HepG2 (cell line): ENCODE measurements at regions not wholly inside any gene's neighbourhood (a gene's known extent, or its start where the extent isn't known, plus 50 kb on each side); places are given as distances from the start of the nearest gene placed in this dataset.
A peak's percentile ranks its signal among the peaks of the same experiment; 100 is the strongest.

ENCODE experiments used
- ATAC-seq: fragments of 200-7000 bp; cut with Tn5 transposase; 3 replicates; pipeline ENCODE4 v1.9.1; 2020; ENCODE audit warnings: mild to moderate bottlenecking, moderate library complexity
- BruUV-seq: library from RNA; stranded (reverse); fragments of 400-500 nt; replicated peaks from 2 replicates; lab custom pipeline; 2021; lab: Mats Ljungman, UMichigan
- CTCF ChIA-PET: fragments of 300-600 bp; formaldehyde crosslinking; extraction: SDS; loops from one replicate; lab custom pipeline; 2021; ENCODE audit warnings: low total read pairs, inconsistent platforms, low intra/inter-chr PET ratio; lab: Yijun Ruan, JAX
- POLR2A ChIA-PET: fragments of 350-600 bp; sonication (Branson Sonifier 250); formaldehyde crosslinking; loops from one replicate; lab custom pipeline; 2020; ENCODE audit warnings: antibody characterized with exemption, inconsistent platforms; lab: Yijun Ruan, JAX
- DNase-seq: peaks from one replicate; pipeline ENCODE4 v3.0.0-alpha.2; 2015; ENCODE audit warnings: low spot score
- FAIRE-seq: peaks from 3 replicates; lab custom pipeline; 2011; peaks lifted over from hg19 to GRCh38; lab: Jason Lieb, UNC
- H2AFZ ChIP-seq: one replicate; pipeline ENCODE4 v1.6.1; 2011; ENCODE audit warnings: low read length, inconsistent platforms
- H3K27ac ChIP-seq: fragments of 300-600 bp; 3 replicates; pipeline ENCODE4 v1.8.0; 2011; ENCODE audit warnings: mixed run types, mild to moderate bottlenecking, mixed read lengths, low read length, inconsistent platforms; ENCODE audit not compliant: insufficient read depth; ENCODE audit errors: extremely low read length
- H3K27me3 ChIP-seq, 2 experiments: fragments of 200-600 bp in 1 of 2; 2 replicates in 1 of 2; 3 replicates in 1 of 2; pipeline versions ENCODE4 v1.6.0 to v1.8.0; 2011; ENCODE audit warnings: low read length in 2 of 2, mild to moderate bottlenecking in 2 of 2, moderate library complexity in 2 of 2, inconsistent platforms in 1 of 2; ENCODE audit not compliant: insufficient read depth in 2 of 2, control insufficient read depth in 1 of 2
- H3K36me3 ChIP-seq, 2 experiments: fragments of 200-600 bp in 1 of 2; replicated peaks in 1 of 2; 2 replicates in 1 of 2; 3 replicates in 1 of 2; pipeline versions ENCODE4 v1.5.1 to v1.8.0; 2011; ENCODE audit warnings: low read length in 2 of 2, inconsistent platforms in 1 of 2; ENCODE audit not compliant: insufficient read depth in 2 of 2, control insufficient read depth in 1 of 2
- H3K4me1 ChIP-seq: 2 replicates; pipeline ENCODE4 v1.5.1; 2012; ENCODE audit warnings: low read length, inconsistent platforms; ENCODE audit not compliant: insufficient read depth
- H3K4me2 ChIP-seq: 2 replicates; pipeline ENCODE4 v1.6.0; 2011; ENCODE audit warnings: low read depth, low read length, inconsistent platforms
- H3K4me3 ChIP-seq, 3 experiments: fragments of 200-600 bp in 1 of 3; sonication (generic), shearing (Covaris generic) in 1 of 3; replicated peaks in 1 of 3; 2 replicates each; pipeline ENCODE4 v1.5.1; 2011 to 2016; ENCODE audit warnings: low read length in 3 of 3, inconsistent platforms in 2 of 3, low read depth in 2 of 3, mild to moderate bottlenecking in 2 of 3, control low read depth in 1 of 3, mixed read lengths in 1 of 3; ENCODE audit not compliant: insufficient read depth in 1 of 3
- H3K79me2 ChIP-seq: one replicate; pipeline ENCODE4 v1.6.1; 2011; ENCODE audit warnings: low read length, inconsistent platforms; ENCODE audit not compliant: insufficient read depth
- H3K9ac ChIP-seq: 2 replicates; pipeline ENCODE4 v1.6.0; 2011; ENCODE audit warnings: mild to moderate bottlenecking, low read depth, low read length, inconsistent platforms; ENCODE audit not compliant: insufficient read depth
- H3K9me3 ChIP-seq: 2 replicates; pipeline ENCODE4 v1.5.1; 2012; ENCODE audit warnings: mild to moderate bottlenecking, low read length
- H4K20me1 ChIP-seq: 2 replicates; pipeline ENCODE4 v1.6.0; 2011; ENCODE audit warnings: inconsistent platforms, mild to moderate bottlenecking, low read length, moderate library complexity; ENCODE audit not compliant: insufficient read depth
- ATF7 ChIP-seq, 2 experiments: fragments of 450-650 bp in 1 of 2; sonication (generic) in 1 of 2; formaldehyde crosslinking in 1 of 2; IDR thresholded peaks; 2 replicates each; pipeline versions ENCODE4 v1.4.0 to v1.6.1; 2016 to 2020; ENCODE audit warnings: antibody characterized with exemption in 1 of 2, mild to moderate bottlenecking in 1 of 2, missing genetic modification reagents in 1 of 2
- CEBPB ChIP-seq: IDR thresholded peaks from 2 replicates; pipeline ENCODE4 v1.6.1; 2011; ENCODE audit warnings: low read depth, low read length, improper control_type of control experiment, borderline replicate concordance
- CREB1 ChIP-seq, 2 experiments: fragments of 450-650 bp in 1 of 2; IDR thresholded peaks; 2 replicates each; pipeline ENCODE4 v1.6.1; 2016 to 2017; ENCODE audit warnings: control low read depth in 1 of 2, mild to moderate bottlenecking in 1 of 2, missing compliant biosample characterization in 1 of 2, missing genetic modification characterization in 1 of 2
- PRDM10 ChIP-seq: sonication (generic); formaldehyde crosslinking; IDR thresholded peaks from 2 replicates; pipeline ENCODE4 v1.4.0; 2020; ENCODE audit warnings: low read depth, missing genetic modification reagents
- RFX5 ChIP-seq: IDR thresholded peaks from 2 replicates; pipeline ENCODE4 v1.6.1; 2011; ENCODE audit warnings: low read depth, low read length, improper control_type of control experiment
- ZNF326 ChIP-seq: sonication (generic); formaldehyde crosslinking; IDR thresholded peaks from 2 replicates; pipeline ENCODE4 v1.4.0; 2020; ENCODE audit warnings: missing genetic modification reagents, borderline replicate concordance
- WGBS: methylation state at CpG from one replicate; pipeline ENCODE4 v1.1.6; 2017; ENCODE audit warnings: low lambda C conversion rate; 5-methylcytosine and 5-hydroxymethylcytosine counted together
- in situ Hi-C: cut with HindIII; loops from 2 replicates; pipeline ENCODE4 v1.10.0; 2017; ENCODE audit warnings: low pct_unique_long_range_greater_than_20kb; ENCODE audit not compliant: extremely low pct_ligation_motif_present
- intact Hi-C: fragments of 100-400 bp; cut with micrococcal nuclease; formaldehyde crosslinking; loops from one replicate; pipeline ENCODE4 v1.10.0; 2022; ENCODE audit not compliant: unreplicated experiment
- TF ChIP-seq, protein P1 (sequence below): sonication (generic); formaldehyde crosslinking; IDR thresholded peaks from 2 replicates; pipeline ENCODE4 v1.9.0; 2021; ENCODE audit warnings: missing genetic modification reagents, mild to moderate bottlenecking, borderline replicate concordance

DNA sequence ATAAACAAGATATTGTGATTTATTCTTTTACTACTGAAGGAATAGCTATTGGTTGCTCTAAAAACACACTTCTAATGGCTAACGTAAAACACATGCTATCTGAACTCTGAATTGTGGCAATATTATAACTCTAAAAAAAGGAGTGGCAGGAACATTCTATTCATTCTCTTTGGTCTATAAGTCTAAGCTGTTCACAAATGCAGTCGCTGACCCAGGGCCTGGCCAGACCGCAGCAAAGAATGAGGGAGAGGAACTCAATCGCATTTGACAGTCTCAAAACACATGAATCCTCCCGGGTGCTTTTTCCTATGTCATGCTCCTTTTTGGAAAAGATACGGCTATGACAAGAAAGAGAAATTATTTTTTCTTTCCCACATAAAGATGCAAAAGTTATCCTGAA lies 651.6 kb upstream of the PITX2 start (continued):
- TF ChIP-seq, protein P1, sequence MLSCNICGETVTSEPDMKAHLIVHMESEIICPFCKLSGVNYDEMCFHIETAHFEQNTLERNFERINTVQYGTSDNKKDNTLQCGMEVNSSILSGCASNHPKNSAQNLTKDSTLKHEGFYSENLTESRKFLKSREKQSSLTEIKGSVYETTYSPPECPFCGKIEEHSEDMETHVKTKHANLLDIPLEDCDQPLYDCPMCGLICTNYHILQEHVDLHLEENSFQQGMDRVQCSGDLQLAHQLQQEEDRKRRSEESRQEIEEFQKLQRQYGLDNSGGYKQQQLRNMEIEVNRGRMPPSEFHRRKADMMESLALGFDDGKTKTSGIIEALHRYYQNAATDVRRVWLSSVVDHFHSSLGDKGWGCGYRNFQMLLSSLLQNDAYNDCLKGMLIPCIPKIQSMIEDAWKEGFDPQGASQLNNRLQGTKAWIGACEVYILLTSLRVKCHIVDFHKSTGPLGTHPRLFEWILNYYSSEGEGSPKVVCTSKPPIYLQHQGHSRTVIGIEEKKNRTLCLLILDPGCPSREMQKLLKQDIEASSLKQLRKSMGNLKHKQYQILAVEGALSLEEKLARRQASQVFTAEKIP (CRISPR knock-in tag), result no peak
- no peak for TF ChIP-seq ZNF326 (CRISPR knock-in tag)
- no peak for TF ChIP-seq PRDM10 (CRISPR knock-in tag)

GRCh38 chr4:111281219-111281618 lies 658.3 kb upstream of the PITX2 start:
- H3K79me2 ChIP-seq, result no peaks in the 10 kb centered on the region
- ChIA-PET CTCF (no interaction called here), POLR2A (no interaction called here)
- H3K9ac ChIP-seq, result no peak overlapping the region
- BruUV-seq, result no TSS peak
- H3K9me3 ChIP-seq, result no peaks in the 10 kb centered on the region
- no peaks in the 10 kb centered on the region for H3K36me3 ChIP-seq
- H3K4me2 ChIP-seq, result no peak overlapping the region
- no peaks in the 10 kb centered on the region for H3K4me1 ChIP-seq
- ATAC-seq (no peak), DNase-seq (no peak), FAIRE-seq (no peak)
- no peak overlapping the region for H2AFZ ChIP-seq
- intact Hi-C loops (no loop called here), in situ Hi-C loops (loop anchor here (5.0 kb wide), 1 partner anchor 649 kb away; no protein-coding TSS in a partner anchor)
- H4K20me1 ChIP-seq, result no peaks in the 10 kb centered on the region
- WGBS, result 14% methylated on average over 5 of the region's 5 CpGs
- TF ChIP-seq CEBPB (peak; percentile 60; the same call in 1 of the 2 replicates), CREB1 (IDR thresholded peaks at IDR 0.05) (peak; percentile 30; the same call in 1 of the 2 replicates), CREB1 (CRISPR knock-in tag; IDR thresholded peaks at IDR 0.05) (no peak), ATF7 (IDR thresholded peaks at IDR 0.05) (peak; percentile 29; the same call in 1 of the 2 replicates), ATF7 (CRISPR knock-in tag; IDR thresholded peaks at IDR 0.05) (no peak), RFX5 (no peak)
- no peaks in the 10 kb centered on the region for H3K27me3 ChIP-seq
- no peak overlapping the region for H3K27ac ChIP-seq
- H3K4me3 ChIP-seq, result no peak overlapping the region
